ENCODE measurements at regions not wholly inside any gene's neighbourhood (a gene's known extent, or its start where the extent isn't known, plus 50 kb on each side); places are given as distances from the start of the nearest gene placed in this dataset.

DNA sequence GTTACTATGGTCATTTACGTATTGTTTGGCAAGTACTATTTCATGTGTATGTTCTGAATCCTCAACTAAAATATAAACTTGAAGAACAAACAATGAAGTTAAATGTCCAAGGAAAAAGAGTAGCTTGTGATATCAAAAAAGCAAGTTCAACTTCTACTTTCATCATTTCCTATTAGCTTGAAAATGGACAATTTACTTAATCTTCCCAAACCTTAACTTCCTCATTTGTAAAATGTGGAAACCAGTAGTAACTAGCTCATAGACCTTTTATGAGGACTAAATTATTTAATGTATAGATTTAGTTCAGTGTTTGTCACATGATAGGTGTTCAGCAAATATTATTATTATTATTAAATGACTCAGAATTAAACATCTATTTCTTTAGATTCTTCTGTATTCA is 276.8 kb upstream of the TET2 start:
- no peak overlapping the region for H3K4me3 ChIP-seq (replicated peaks in 1 of 2; ENCODE audit: low read depth in 2 of 2, low read length in 2 of 2)
- no peak for DNase-seq (ENCODE audit: low read depth in 2 of 2)
- TF ChIP-seq, protein P1, sequence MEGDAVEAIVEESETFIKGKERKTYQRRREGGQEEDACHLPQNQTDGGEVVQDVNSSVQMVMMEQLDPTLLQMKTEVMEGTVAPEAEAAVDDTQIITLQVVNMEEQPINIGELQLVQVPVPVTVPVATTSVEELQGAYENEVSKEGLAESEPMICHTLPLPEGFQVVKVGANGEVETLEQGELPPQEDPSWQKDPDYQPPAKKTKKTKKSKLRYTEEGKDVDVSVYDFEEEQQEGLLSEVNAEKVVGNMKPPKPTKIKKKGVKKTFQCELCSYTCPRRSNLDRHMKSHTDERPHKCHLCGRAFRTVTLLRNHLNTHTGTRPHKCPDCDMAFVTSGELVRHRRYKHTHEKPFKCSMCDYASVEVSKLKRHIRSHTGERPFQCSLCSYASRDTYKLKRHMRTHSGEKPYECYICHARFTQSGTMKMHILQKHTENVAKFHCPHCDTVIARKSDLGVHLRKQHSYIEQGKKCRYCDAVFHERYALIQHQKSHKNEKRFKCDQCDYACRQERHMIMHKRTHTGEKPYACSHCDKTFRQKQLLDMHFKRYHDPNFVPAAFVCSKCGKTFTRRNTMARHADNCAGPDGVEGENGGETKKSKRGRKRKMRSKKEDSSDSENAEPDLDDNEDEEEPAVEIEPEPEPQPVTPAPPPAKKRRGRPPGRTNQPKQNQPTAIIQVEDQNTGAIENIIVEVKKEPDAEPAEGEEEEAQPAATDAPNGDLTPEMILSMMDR (IDR thresholded peaks at IDR 0.05; ENCODE audit: low read depth, low read length), result no peak

- H3K4me3 ChIP-seq (replicated peaks in 1 of 2; ENCODE audit: low read depth in 2 of 2, low read length in 2 of 2), result no peak overlapping the region
- TF ChIP-seq, protein P1 (IDR thresholded peaks at IDR 0.05; ENCODE audit: low read depth, low read length), result no peak
- no peak for DNase-seq (ENCODE audit: low read depth in 2 of 2)
Measured at GRCh38 chr4:104870495-104871233, 276.0 kb upstream of the TET2 start.

- H3K4me3 ChIP-seq (replicated peaks in 1 of 2; ENCODE audit: low read depth in 2 of 2, low read length in 2 of 2), result no peak overlapping the region
- TF ChIP-seq, protein P1 (IDR thresholded peaks at IDR 0.05; ENCODE audit: low read depth, low read length), result no peak
- DNase-seq (ENCODE audit: low read depth in 2 of 2), result no peak
Measured at GRCh38 chr4:104878936-104879335, 267.7 kb upstream of the TET2 start.

DNA sequence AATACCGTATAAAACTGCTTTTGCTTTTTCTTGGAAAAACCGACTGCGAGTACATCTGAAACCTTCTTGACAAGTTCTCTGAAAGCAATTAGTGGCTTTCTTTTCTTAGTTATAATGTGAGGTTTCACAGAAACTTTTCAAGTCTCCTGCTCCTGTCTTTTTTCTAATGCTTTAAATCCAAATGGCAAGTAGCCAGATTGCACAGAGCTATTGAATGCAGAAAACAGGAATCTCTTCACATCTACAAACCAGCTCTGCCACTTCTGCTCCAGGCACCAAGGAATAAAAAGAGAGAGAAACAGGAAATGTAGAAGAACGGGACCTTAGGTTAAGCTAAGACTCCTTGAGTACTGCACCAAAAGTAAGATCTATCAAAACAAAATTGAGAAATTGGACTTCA is 267.3 kb upstream of the TET2 start:
- TF ChIP-seq, protein P1 (IDR thresholded peaks at IDR 0.05; ENCODE audit: low read depth, low read length), result no peak
- peak in 1 of 2 donors; percentile 5 for DNase-seq (ENCODE audit: low read depth in 2 of 2)
- no peak overlapping the region for H3K4me3 ChIP-seq (replicated peaks in 1 of 2; ENCODE audit: low read depth in 2 of 2, low read length in 2 of 2)

- no peak for DNase-seq (ENCODE audit: low read depth in 2 of 2)
- no peak overlapping the region for H3K4me3 ChIP-seq (replicated peaks in 1 of 2; ENCODE audit: low read depth in 2 of 2, low read length in 2 of 2)
- TF ChIP-seq, protein P1 (IDR thresholded peaks at IDR 0.05; ENCODE audit: low read depth, low read length), result no peak
Measured at GRCh38 chr4:104879854-104880253, 266.8 kb upstream of the TET2 start.

DNA sequence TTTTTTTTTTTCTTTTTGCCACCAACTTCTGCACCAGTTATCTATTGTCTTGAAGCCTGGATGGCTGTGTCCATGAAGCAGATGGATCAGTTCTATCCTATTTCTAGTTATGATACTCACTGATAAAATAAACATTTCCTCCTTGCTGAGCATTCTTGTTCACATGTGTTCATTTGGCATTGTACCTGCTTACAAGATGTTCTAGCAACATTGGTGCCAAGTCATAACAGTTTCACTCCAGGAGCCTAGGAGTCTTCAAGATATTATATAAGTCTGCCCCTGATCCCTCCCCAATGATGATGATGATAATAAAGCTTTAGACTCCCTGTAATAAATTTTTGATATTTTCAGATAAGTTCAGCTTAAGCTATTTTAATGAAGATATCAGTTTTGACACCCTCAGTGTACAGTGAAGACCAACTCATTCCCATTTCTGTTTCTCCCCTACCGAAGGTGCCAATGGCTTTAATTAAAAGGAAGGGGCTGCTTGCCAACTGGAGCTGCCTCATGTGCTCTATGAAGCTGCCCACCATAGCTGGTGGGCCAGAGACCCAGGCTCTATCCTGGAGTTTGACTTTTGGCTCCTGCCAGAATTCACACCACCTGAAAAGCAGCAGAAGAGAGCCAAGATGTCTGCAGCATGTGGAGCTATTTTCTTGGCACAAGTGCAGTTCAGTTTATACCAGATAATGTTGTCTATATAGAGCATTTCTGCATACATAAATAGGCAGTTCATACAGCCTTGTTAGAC is 265.4 kb upstream of the TET2 start:
- TF ChIP-seq, protein P1 (IDR thresholded peaks at IDR 0.05; ENCODE audit: low read depth, low read length), result no peak
- no peak overlapping the region for H3K4me3 ChIP-seq (replicated peaks in 1 of 2; ENCODE audit: low read depth in 2 of 2, low read length in 2 of 2)
- no peak for DNase-seq (ENCODE audit: low read depth in 2 of 2)
